ENCODE measurements at regions not wholly inside any gene's neighbourhood (a gene's known extent, or its start where the extent isn't known, plus 50 kb on each side); places are given as distances from the start of the nearest gene placed in this dataset.

GRCh38 chr16:51201604-51202003 lies 50.5 kb upstream of the SALL1 start:
- DNase-seq = no peak
